IMR-90 (cell line): ENCODE measurements at regions not wholly inside any gene's neighbourhood (a gene's known extent, or its start where the extent isn't known, plus 50 kb on each side); places are given as distances from the start of the nearest gene placed in this dataset.

Experiments
- ATAC-seq: fragments of 200-7000 bp; cut with Tn5 transposase; 2 replicates; pipeline ENCODE4 v1.9.1; 2020; ENCODE audit warnings: low read depth, mild to moderate bottlenecking, moderate library complexity
- BruUV-seq: library from RNA; stranded (reverse); fragments of 400-500 nt; replicated peaks from 2 replicates; lab custom pipeline; 2021; lab: Mats Ljungman, UMichigan
- CTCF ChIA-PET: fragments of 300-600 bp; formaldehyde crosslinking; extraction: SDS; loops from one replicate; lab custom pipeline; 2021; ENCODE audit warnings: antibody characterized with exemption; lab: Yijun Ruan, JAX
- POLR2A ChIA-PET: fragments of 300-600 bp; sonication (Branson Sonifier 250); formaldehyde crosslinking; loops from one replicate; lab custom pipeline; 2022; ENCODE audit warnings: antibody characterized with exemption; ENCODE audit not compliant: unreplicated experiment; lab: Charles Lee
- DNase-seq: peaks from one replicate; pipeline ENCODE4 v3.0.0; 2013
- H2AFZ ChIP-seq: replicated peaks from 2 replicates; pipeline ENCODE3; 2013; ENCODE audit warnings: low read length, mild to moderate bottlenecking; ENCODE audit not compliant: poor library complexity
- H2AK5ac ChIP-seq: 2 replicates; pipeline ENCODE4 v1.6.1; 2013; ENCODE audit warnings: low read depth, low read length, inconsistent platforms
- H2AK9ac ChIP-seq: replicated peaks from 2 replicates; pipeline ENCODE3; 2013; ENCODE audit warnings: mild to moderate bottlenecking, low read depth, low read length, moderate library complexity; ENCODE audit not compliant: poor library complexity
- H2BK120ac ChIP-seq: 2 replicates; pipeline ENCODE4 v1.6.1; 2013; ENCODE audit warnings: low read depth, low read length, inconsistent platforms
- H2BK15ac ChIP-seq: 3 replicates; pipeline ENCODE4 v1.6.1; 2013; ENCODE audit warnings: low read depth, low read length, inconsistent platforms
- H2BK20ac ChIP-seq: 2 replicates; pipeline ENCODE4 v1.6.1; 2013; ENCODE audit warnings: low read depth, mild to moderate bottlenecking, inconsistent platforms, low read length, moderate library complexity
- H2BK5ac ChIP-seq: 2 replicates; pipeline ENCODE4 v1.6.1; 2013; ENCODE audit warnings: mild to moderate bottlenecking, low read depth, low read length, inconsistent platforms; ENCODE audit not compliant: poor library complexity, severe bottlenecking
- H3K14ac ChIP-seq: replicated peaks from 2 replicates; pipeline ENCODE4 v1.6.1; 2013; ENCODE audit warnings: low read depth, low read length, inconsistent platforms
- H3K18ac ChIP-seq: 2 replicates; pipeline ENCODE4 v1.6.1; 2013; ENCODE audit warnings: low read depth, low read length, control low read depth
- H3K23ac ChIP-seq: 2 replicates; pipeline ENCODE4 v1.6.1; 2013; ENCODE audit warnings: low read depth, low read length, inconsistent platforms
- H3K27ac ChIP-seq: 2 replicates; pipeline ENCODE4 v1.5.1; 2013; ENCODE audit warnings: mild to moderate bottlenecking, control low read depth, low read length; ENCODE audit not compliant: insufficient read depth
- H3K27me3 ChIP-seq: 2 replicates; pipeline ENCODE4 v1.6.1; 2013; ENCODE audit warnings: low read length; ENCODE audit not compliant: control insufficient read depth, insufficient read depth
- H3K36me3 ChIP-seq: 2 replicates; pipeline ENCODE4 v1.6.1; 2013; ENCODE audit warnings: low read length, mixed read lengths; ENCODE audit not compliant: control insufficient read depth, insufficient read depth
- H3K4ac ChIP-seq: 2 replicates; pipeline ENCODE4 v1.6.1; 2013; ENCODE audit warnings: low read depth, low read length, inconsistent platforms
- H3K4me1 ChIP-seq: 2 replicates; pipeline ENCODE4 v1.6.1; 2013; ENCODE audit warnings: low read length, mixed read lengths; ENCODE audit not compliant: control insufficient read depth, insufficient read depth
- H3K4me2 ChIP-seq: 2 replicates; pipeline ENCODE4 v1.6.1; 2013; ENCODE audit warnings: low read depth, mild to moderate bottlenecking, control low read depth, low read length, moderate library complexity
- H3K4me3 ChIP-seq: 2 replicates; pipeline ENCODE4 v1.5.1; 2013; ENCODE audit warnings: low read depth, mild to moderate bottlenecking, control low read depth, low read length, moderate library complexity; ENCODE audit not compliant: insufficient read depth
- H3K56ac ChIP-seq: 2 replicates; pipeline ENCODE4 v1.6.1; 2013; ENCODE audit warnings: low read length, inconsistent platforms; ENCODE audit not compliant: insufficient read depth; ENCODE audit errors: extremely low read depth
- H3K79me1 ChIP-seq, 2 experiments: 2 replicates each; pipeline ENCODE4 v1.6.1; 2013; ENCODE audit warnings: low read length in 2 of 2, inconsistent platforms in 1 of 2, low read depth in 1 of 2
- H3K9ac ChIP-seq: 2 replicates; pipeline ENCODE4 v1.6.1; 2013; ENCODE audit warnings: low read depth, low read length, control low read depth
- H3K9me1 ChIP-seq: 2 replicates; pipeline ENCODE4 v1.6.1; 2013; ENCODE audit warnings: low read length, inconsistent platforms; ENCODE audit not compliant: insufficient read depth
- H3K9me3 ChIP-seq: 2 replicates; pipeline ENCODE4 v1.6.1; 2013; ENCODE audit warnings: low read length; ENCODE audit not compliant: control insufficient read depth, insufficient read depth
- H4K20me1 ChIP-seq: 2 replicates; pipeline ENCODE4 v1.6.1; 2013; ENCODE audit warnings: low read length, inconsistent platforms; ENCODE audit not compliant: insufficient read depth
- H4K5ac ChIP-seq: 2 replicates; pipeline ENCODE4 v1.6.1; 2013; ENCODE audit warnings: mild to moderate bottlenecking, low read depth, low read length, control low read depth
- H4K8ac ChIP-seq, 2 experiments: 2 replicates each; pipeline ENCODE4 v1.6.1; 2013; ENCODE audit warnings: low read depth in 2 of 2, low read length in 2 of 2, control low read depth in 1 of 2, inconsistent platforms in 1 of 2
- H4K91ac ChIP-seq: 2 replicates; pipeline ENCODE4 v1.6.1; 2013; ENCODE audit warnings: low read depth, low read length, inconsistent platforms; ENCODE audit not compliant: insufficient read depth
- BHLHE40 ChIP-seq: fragments of 150-350 bp; IDR thresholded peaks from 2 replicates; pipeline ENCODE4 v1.6.1; 2016; ENCODE audit warnings: mild to moderate bottlenecking, low read depth, low read length
- CHD1 ChIP-seq: IDR thresholded peaks from 2 replicates; pipeline ENCODE4 v1.6.1; 2012; ENCODE audit warnings: low read depth, low read length, improper control_type of control experiment
- MAFK ChIP-seq: IDR thresholded peaks from 2 replicates; pipeline ENCODE4 v1.6.1; 2012; ENCODE audit warnings: low read depth, low read length, improper control_type of control experiment
- RAD21 ChIP-seq: IDR thresholded peaks from 2 replicates; pipeline ENCODE4 v1.6.1; 2012; ENCODE audit warnings: low read length, improper control_type of control experiment
- RFX5 ChIP-seq: IDR thresholded peaks from 2 replicates; pipeline ENCODE4 v1.8.0; 2012; ENCODE audit warnings: low read depth, mild to moderate bottlenecking, low read length, moderate library complexity
- SMC3 ChIP-seq: fragments of 150-350 bp; IDR thresholded peaks from 2 replicates; pipeline ENCODE4 v1.6.1; 2016; ENCODE audit warnings: low read depth, mild to moderate bottlenecking, antibody characterized with exemption, low read length, moderate library complexity
- WGBS, 2 experiments: methylation state at CpG; one replicate each; pipeline versions ENCODE4 v1.1.5 to v1.1.7; 2013; ENCODE audit warnings: missing lambda C conversion rate in 2 of 2; ENCODE audit not compliant: insufficient read length in 1 of 2; ENCODE audit errors: extremely low coverage in 2 of 2; 5-methylcytosine and 5-hydroxymethylcytosine counted together
- dilution Hi-C: fragments of 300-500 bp; cut with HindIII; formaldehyde crosslinking; loops from one replicate; pipeline ENCODE4 v1.14.3; 2018; ENCODE audit warnings: low sequenced_read_pairs; ENCODE audit not compliant: unreplicated experiment
- in situ Hi-C: fragments of 300-500 bp; cut with MboI; formaldehyde crosslinking; loops from 3 replicates; pipeline ENCODE4 v1.14.3; 2019; ENCODE audit warnings: low sequenced_read_pairs, inconsistent platforms, mixed read lengths
- intact Hi-C: fragments of 100-400 bp; cut with micrococcal nuclease; formaldehyde crosslinking; loops from 2 replicates; pipeline ENCODE4 v1.10.0; 2022
- TF ChIP-seq, protein P1 (sequence below): conservative IDR thresholded peaks from 2 replicates; pipeline ENCODE4 v1.5.1; 2012; ENCODE audit warnings: mild to moderate bottlenecking, low read depth, low read length, improper control_type of control experiment

DNA sequence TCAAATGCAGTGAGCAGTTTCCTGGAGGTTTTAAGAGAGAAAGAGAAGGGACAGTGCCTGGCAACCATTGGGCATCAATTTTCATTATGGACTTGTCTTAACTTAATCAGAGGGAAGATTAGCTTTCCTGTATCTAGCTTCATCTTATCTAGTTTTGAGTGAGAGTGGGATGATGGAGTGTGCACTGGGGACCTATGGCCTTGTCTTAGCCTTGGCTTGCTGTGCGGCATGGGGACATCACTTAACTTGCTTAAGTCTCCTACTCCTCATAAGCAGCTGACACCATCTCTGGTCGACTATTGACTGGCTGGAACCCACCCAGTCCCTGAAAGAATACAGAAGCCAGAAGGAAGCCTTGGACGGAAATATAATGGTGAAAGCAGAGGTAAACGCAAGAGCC lies 344.0 kb downstream of the SOX11 start:
- ATAC-seq (no peak), DNase-seq (no peak)
- H4K20me1 ChIP-seq: no peaks in the 10 kb centered on the region
- H3K4me3 ChIP-seq: no peak overlapping the region
- no peak overlapping the region for H3K4me2 ChIP-seq
- no peak overlapping the region for H2BK120ac ChIP-seq
- no peaks in the 10 kb centered on the region for H3K79me1 ChIP-seq
- in situ Hi-C loops: no loop called here
- H2AK9ac ChIP-seq: no peak overlapping the region
- no peak overlapping the region for H3K18ac ChIP-seq
- H3K27ac ChIP-seq: no peak overlapping the region
- no peaks in the 10 kb centered on the region for H3K27me3 ChIP-seq
- ChIA-PET POLR2A (no interaction called here), CTCF (no interaction called here)
- intact Hi-C loops: no loop called here
- no peak overlapping the region for H2AFZ ChIP-seq
- H2AK5ac ChIP-seq: no peak overlapping the region
- no peak overlapping the region for H2BK5ac ChIP-seq
- no peaks in the 10 kb centered on the region; the same call in 1 of the 2 replicates for H3K9me3 ChIP-seq
- TF ChIP-seq, protein P1, sequence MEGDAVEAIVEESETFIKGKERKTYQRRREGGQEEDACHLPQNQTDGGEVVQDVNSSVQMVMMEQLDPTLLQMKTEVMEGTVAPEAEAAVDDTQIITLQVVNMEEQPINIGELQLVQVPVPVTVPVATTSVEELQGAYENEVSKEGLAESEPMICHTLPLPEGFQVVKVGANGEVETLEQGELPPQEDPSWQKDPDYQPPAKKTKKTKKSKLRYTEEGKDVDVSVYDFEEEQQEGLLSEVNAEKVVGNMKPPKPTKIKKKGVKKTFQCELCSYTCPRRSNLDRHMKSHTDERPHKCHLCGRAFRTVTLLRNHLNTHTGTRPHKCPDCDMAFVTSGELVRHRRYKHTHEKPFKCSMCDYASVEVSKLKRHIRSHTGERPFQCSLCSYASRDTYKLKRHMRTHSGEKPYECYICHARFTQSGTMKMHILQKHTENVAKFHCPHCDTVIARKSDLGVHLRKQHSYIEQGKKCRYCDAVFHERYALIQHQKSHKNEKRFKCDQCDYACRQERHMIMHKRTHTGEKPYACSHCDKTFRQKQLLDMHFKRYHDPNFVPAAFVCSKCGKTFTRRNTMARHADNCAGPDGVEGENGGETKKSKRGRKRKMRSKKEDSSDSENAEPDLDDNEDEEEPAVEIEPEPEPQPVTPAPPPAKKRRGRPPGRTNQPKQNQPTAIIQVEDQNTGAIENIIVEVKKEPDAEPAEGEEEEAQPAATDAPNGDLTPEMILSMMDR: no peak
- no peak for TF ChIP-seq RAD21
- TF ChIP-seq BHLHE40: no peak
- TF ChIP-seq MAFK: no peak
- no peak for TF ChIP-seq CHD1
- no peak for TF ChIP-seq RFX5
- TF ChIP-seq SMC3: no peak
- no peak overlapping the region for H3K56ac ChIP-seq
- H3K23ac ChIP-seq: no peak overlapping the region
- WGBS, 2 experiments: no CpG with 5 or more reads among the region's 4 CpGs
- no peak overlapping the region for H3K4ac ChIP-seq
- H3K14ac ChIP-seq: no peak overlapping the region
- H4K91ac ChIP-seq: no peak overlapping the region
- H3K36me3 ChIP-seq: no peaks in the 10 kb centered on the region
- dilution Hi-C loops: no loop called here
- H2BK20ac ChIP-seq: no peak overlapping the region
- no peak overlapping the region for H4K5ac ChIP-seq
- no peaks in the 10 kb centered on the region for H3K4me1 ChIP-seq
- no TSS peak for BruUV-seq
- no peaks in the 10 kb centered on the region for H3K9me1 ChIP-seq
- no peak overlapping the region for H3K9ac ChIP-seq
- no peak overlapping the region for H4K8ac ChIP-seq
- no peak overlapping the region for H2BK15ac ChIP-seq
